AG09319 (cell line): ENCODE measurements at regions not wholly inside any gene's neighbourhood (a gene's known extent, or its start where the extent isn't known, plus 50 kb on each side); places are given as distances from the start of the nearest gene placed in this dataset.

Source experiments
- DNase-seq: peaks from one replicate; pipeline ENCODE4 v3.0.0-alpha.2; 2010; ENCODE audit warnings: low read depth; ENCODE audit errors: extremely low read depth
- CTCF ChIP-seq: IDR thresholded peaks from 2 replicates; pipeline ENCODE4 v1.5.1; 2011; ENCODE audit warnings: low read depth, mild to moderate bottlenecking, inconsistent platforms, low read length, moderate library complexity

GRCh38 chr2:182639971-182640370 lies 76.1 kb upstream of the DNAJC10 start:
- no peak for DNase-seq
- no peak for TF ChIP-seq CTCF

GRCh38 chr2:182642328-182642727 lies 73.7 kb upstream of the DNAJC10 start:
- no peak for TF ChIP-seq CTCF
- no peak for DNase-seq

GRCh38 chr2:182646763-182647498 lies 69.1 kb upstream of the DNAJC10 start:
- no peak for DNase-seq
- no peak for TF ChIP-seq CTCF

- no peak for DNase-seq
- TF ChIP-seq CTCF: no peak
These were observed 68.6 kb upstream of the DNAJC10 start for GRCh38 chr2:182647499-182647787.

GRCh38 chr2:182649316-182649715 lies 66.7 kb upstream of the DNAJC10 start:
- peak; percentile 58 for TF ChIP-seq CTCF
- no peak for DNase-seq

- peak; percentile 67 for DNase-seq
- peak; percentile 37 for TF ChIP-seq CTCF
These were observed 65.4 kb upstream of the DNAJC10 start for GRCh38 chr2:182650704-182651103.

GRCh38 chr2:182652326-182652725 lies 63.7 kb upstream of the DNAJC10 start:
- TF ChIP-seq CTCF: no peak
- DNase-seq: no peak
